ENCODE measurements at regions not wholly inside any gene's neighbourhood (a gene's known extent, or its start where the extent isn't known, plus 50 kb on each side); places are given as distances from the start of the nearest gene placed in this dataset.
"Not testable (repeated sequence)": the region's sequence is repeated elsewhere in the genome, so short reads cannot be mapped to it uniquely, and the experiment has no call there.

DNA sequence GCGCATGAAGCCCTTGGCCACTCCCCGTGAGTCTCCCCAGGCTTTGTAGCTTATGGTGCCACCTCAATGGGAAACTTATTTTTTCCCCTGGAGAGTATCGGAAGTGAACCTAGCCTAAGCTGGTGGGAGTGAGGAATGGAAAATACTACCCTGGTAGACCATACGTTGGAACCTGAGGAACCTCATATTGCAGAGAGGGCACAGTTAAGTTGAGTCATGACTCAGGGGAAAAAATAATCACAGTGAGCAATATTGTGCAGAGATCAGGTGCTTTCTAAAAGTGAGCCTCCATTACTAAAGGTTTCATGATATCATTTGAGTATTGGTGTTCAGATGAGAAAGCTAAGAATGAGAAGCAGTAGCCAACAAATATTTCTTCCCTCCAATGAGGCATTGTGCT, 360.5 kb upstream of the NT5C1B start:
- intact Hi-C loops (cut with micrococcal nuclease): no loop called here

DNA sequence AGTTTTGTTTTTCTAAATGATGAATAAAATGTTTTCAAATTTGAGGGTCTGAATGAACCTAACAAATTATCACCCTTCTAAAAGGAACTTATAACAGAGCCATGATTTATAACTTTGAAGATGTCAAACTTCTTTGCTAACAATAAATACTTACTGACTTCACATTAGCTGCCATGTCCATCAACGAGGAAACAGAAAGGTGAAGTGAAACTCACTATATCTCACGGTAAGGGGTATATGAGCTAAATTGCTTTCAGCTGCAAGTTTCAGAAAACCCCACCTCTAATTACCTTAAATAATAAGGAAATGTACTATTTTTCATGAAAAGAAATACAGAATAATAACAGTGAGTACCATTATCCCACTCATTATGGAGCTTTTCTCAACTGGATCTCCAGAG, 350.8 kb upstream of the NT5C1B start:
- intact Hi-C loops (cut with micrococcal nuclease): no loop called here

GRCh38 chr2:18939740-18940139, 350.4 kb upstream of the NT5C1B start:
- intact Hi-C loops (cut with micrococcal nuclease): not testable (repeated sequence)

DNA sequence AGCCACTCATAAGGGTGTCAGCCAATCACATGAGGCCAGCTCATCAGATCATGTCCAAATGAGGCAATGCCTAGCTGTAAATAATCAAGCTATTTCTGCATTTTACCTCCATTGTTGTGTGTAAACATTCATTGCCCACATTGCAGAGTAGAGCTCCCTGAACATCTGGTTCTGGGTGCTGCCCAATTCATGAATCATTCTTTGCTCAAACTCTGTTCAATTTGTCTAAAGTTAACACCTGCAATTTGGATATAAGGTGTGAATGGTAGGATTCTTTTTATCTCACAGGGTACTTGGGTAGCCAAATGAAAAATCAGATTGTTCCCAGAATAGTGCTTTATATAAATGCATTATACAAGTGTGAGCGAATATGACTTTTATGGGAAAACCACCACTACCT, 345.5 kb upstream of the NT5C1B start:
- intact Hi-C loops (cut with micrococcal nuclease): no loop called here

DNA sequence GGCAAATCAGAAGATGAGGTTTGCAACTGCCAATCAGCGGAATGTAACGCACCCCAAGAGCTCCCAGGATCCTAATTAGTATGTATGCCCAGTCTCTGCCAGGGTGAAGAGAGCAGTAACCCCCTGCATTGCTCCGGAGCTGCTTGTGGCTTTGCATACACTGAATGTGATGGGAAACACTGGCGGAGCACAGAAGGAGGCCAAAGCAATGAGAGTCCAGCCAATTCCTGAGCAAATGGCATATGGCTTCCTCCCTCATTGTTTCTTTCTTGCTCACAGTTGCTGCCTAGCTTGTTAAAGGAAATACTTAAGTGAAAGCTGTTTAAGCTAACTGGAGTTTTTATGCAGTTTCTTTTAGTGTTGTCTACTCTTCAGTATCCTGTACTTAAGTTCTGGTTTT, 343.5 kb upstream of the NT5C1B start:
- intact Hi-C loops (cut with micrococcal nuclease): no loop called here

GRCh38 chr2:18930971-18931370, 341.6 kb upstream of the NT5C1B start:
- intact Hi-C loops (cut with micrococcal nuclease): no loop called here

- intact Hi-C loops (cut with micrococcal nuclease): no loop called here
Measured at GRCh38 chr2:18927525-18928232, 338.3 kb upstream of the NT5C1B start.

DNA sequence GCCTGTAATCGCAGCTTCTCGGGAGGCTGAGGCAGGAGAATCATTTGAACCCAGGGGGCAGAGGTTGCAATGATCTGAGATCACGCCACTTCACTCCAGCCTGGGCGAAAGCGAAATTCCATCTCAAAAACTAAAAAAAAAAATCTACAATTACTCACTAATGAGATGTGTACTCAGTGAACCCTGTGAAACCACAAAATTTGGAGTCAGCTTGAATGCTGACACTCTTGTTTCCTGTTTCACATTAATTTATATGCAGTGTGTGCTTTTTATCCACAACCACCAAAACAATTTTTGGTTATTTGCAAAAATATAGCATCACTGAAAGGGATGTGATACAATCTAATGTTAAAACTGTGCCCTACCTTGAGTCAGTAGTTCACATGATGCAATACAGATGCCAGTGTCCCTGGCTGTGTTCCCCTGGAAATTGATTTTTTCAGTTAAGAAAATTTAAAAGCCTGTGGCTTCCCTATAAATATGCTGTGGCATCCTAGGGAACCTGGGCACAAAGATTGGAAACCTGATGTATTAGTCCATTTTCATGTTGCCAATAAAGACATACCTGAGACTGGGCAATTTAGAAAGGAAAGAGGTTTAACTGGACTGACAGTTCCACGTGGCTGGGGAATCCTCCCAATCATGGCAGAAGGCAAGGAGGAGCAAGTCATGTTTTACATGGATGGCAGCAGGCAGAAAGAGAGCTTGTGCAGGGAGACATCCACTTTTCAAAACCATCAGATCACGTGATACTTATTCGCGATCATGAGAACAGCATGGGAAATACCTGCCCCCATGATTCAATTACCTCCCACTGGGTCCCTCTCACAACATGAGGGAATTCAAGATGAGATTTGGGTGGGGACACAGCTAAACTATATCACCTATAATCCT, 337.5 kb upstream of the NT5C1B start:
- intact Hi-C loops (cut with micrococcal nuclease): no loop called here

GRCh38 chr2:18925296-18925695, 335.9 kb upstream of the NT5C1B start:
- intact Hi-C loops (cut with micrococcal nuclease): no loop called here

GRCh38 chr2:18924886-18925285, 335.5 kb upstream of the NT5C1B start:
- intact Hi-C loops (cut with micrococcal nuclease): no loop called here

GRCh38 chr2:18924386-18924785, 335.0 kb upstream of the NT5C1B start:
- intact Hi-C loops (cut with micrococcal nuclease): no loop called here

- intact Hi-C loops (cut with micrococcal nuclease): no loop called here
Measured at GRCh38 chr2:18922276-18922675, 332.9 kb upstream of the NT5C1B start.

DNA sequence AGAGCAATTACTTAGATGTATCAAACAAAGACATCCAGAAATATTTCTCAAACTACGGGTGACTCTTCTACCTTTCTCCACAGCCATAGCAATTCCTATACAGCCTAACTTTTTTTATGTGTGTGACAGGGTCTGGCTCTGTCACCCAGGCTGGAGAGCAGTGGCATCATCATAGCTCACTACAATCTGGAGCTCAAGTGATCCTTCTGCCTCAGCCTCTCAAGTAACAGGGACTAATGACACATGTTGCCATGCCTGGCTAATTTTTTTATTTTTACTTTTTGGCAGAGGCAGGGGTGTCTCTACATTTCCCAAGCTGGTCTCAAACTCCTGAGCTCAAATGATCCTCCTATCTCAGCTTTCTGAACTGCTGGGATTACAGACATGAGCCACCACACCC, 328.9 kb upstream of the NT5C1B start:
- intact Hi-C loops (cut with micrococcal nuclease): no loop called here

DNA sequence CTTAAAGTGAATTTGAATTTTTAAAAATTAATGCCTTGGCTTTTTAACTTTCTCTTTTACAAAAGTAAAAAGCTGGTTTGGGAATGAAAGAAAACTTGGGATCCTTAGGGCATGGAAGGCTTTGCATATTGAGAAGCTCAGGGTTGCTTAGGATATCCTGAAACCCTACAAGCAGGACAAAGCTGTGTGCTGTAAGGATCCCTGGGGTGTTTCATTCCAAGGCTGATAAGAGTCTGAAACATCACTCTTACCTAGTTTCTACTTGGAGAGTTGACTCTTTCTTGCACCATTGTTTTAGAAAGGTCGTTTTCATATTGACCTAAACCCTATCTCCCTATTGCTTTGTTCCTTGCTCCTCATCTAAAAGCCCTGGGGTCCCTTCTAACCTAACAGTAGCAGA, 325.9 kb upstream of the NT5C1B start:
- intact Hi-C loops (cut with micrococcal nuclease): no loop called here

- intact Hi-C loops (cut with micrococcal nuclease): no loop called here
Measured at GRCh38 chr2:18913512-18913911, 324.1 kb upstream of the NT5C1B start.

DNA sequence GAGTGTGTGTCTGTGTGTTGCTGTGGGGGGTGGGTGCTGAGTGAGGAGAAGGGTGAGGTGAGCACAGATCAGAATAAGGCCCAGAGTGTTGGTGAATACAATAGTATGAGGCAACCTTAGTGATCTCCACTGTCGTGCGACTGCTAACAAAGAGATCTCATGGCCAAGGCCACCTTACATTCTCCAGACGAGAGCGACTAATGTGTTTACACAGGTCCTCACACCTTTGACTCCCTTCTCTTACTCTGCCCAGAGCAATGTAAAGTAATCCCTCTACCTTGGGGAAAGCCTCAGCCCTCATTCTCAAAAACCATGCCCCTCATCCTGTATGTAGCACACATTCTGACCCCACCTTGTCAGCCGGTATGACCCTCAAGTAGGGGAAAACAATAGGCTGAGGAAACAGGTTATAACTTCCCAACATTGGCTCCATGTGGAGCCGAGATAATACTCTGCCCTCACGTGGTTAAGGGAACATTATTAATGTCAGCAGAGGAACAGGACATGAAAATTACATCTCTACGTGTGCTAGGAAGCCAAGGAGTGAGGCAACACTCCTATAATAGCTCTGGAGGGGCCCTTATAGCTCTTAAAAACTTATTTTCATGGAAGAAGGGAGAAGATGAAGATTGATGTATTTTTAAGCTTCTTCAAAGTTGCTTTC, 323.0 kb upstream of the NT5C1B start:
- intact Hi-C loops (cut with micrococcal nuclease): no loop called here

GRCh38 chr2:18911416-18911815, 322.0 kb upstream of the NT5C1B start:
- intact Hi-C loops (cut with micrococcal nuclease): no loop called here

- intact Hi-C loops (cut with micrococcal nuclease): no loop called here
Measured at GRCh38 chr2:18910843-18911242, 321.5 kb upstream of the NT5C1B start.

DNA sequence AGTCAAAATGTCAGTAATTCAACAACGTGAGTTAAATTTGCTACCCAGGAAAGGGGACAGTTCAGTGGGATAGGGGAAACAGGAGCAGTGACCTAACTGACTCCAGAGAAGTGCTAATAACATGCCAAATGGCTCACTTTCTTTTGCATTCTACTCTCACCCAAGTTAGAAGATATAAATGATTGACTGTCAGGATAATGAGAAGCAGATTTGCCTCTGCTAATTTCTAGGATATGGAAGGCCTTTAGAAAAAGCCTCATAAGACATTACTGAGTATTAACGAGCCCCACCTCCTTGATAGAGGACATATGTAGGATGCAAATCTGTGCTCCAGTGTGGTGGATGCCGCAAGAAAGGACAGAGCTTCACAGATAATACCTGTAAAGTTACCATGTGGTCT, 318.6 kb upstream of the NT5C1B start:
- intact Hi-C loops (cut with micrococcal nuclease): no loop called here

- intact Hi-C loops (cut with micrococcal nuclease): no loop called here
Measured at GRCh38 chr2:18907508-18907907, 318.1 kb upstream of the NT5C1B start.

- intact Hi-C loops (cut with micrococcal nuclease): no loop called here
Measured at GRCh38 chr2:18903750-18904149, 314.4 kb upstream of the NT5C1B start.

GRCh38 chr2:18901242-18901641, 311.9 kb upstream of the NT5C1B start:
- intact Hi-C loops (cut with micrococcal nuclease): no loop called here
